Urinary bladder (tissue), 3 donors: ENCODE measurements at regions not wholly inside any gene's neighbourhood (a gene's known extent, or its start where the extent isn't known, plus 50 kb on each side); places are given as distances from the start of the nearest gene placed in this dataset.
"Not testable (repeated sequence)": the region's sequence is repeated elsewhere in the genome, so short reads cannot be mapped to it uniquely, and the experiment has no call there.

ENCODE experiments used
- DNase-seq: peaks from one replicate; pipeline ENCODE4 v3.0.0-alpha.2; 2015; ENCODE audit errors: extremely low spot score
- H3K27ac ChIP-seq: one replicate; pipeline ENCODE4 v1.5.1; 2013; ENCODE audit warnings: low read depth, mild to moderate bottlenecking, moderate library complexity
- H3K36me3 ChIP-seq: one replicate; pipeline ENCODE4 v1.6.1; 2013; ENCODE audit warnings: mild to moderate bottlenecking, moderate library complexity; ENCODE audit not compliant: insufficient read depth
- H3K4me1 ChIP-seq: one replicate; pipeline ENCODE4 v1.6.1; 2013; ENCODE audit warnings: mild to moderate bottlenecking, moderate library complexity; ENCODE audit not compliant: insufficient read depth
- H3K4me3 ChIP-seq: one replicate; pipeline ENCODE4 v1.5.1; 2013; ENCODE audit warnings: low read depth, low read length
- WGBS: extraction: QIAGEN DNeasy Blood & Tissue Kit; methylation state at CpG from one replicate; pipeline ENCODE4 v1.1.7; 2013; 5-methylcytosine and 5-hydroxymethylcytosine counted together
- donor health status: healthy with polysubstance abuse.
- donor health status: healthy.

DNA sequence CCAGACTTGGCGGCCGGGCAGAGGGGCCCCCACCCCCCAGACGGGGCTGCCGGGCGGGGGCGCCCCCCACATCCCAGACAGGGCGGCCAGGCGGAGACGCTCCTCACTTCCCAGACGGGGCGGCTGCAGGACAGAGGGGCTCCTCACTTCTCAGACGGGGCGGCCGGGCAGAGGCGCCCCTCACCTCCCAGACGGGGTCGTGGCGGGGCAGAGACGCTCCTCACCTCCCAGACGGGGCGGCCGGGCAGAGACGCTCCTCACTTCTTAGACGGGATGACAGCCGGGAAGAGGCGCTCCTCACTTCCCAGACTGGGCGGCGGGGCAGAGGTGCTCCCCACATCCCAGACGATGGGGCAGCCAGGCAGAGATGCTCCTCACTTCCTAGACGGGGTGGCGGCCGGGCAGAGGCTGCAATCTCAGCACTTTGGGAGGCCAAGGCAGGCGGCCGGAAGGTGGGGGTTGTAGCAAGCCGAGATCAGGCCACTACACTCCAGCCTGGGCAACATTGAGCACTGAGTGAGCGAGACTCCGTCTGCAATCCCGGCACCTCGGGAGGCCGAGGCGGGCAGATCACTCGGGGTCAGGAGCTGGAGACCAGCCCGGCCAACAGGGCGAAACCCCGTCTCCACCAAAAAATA is 79.0 kb upstream of the TBX5 start:
- not testable (repeated sequence) for H3K36me3 ChIP-seq, H3K4me3 ChIP-seq, DNase-seq, H3K27ac ChIP-seq, H3K4me1 ChIP-seq
- WGBS: 92% methylated on average over 45 of the region's 45 CpGs

DNA sequence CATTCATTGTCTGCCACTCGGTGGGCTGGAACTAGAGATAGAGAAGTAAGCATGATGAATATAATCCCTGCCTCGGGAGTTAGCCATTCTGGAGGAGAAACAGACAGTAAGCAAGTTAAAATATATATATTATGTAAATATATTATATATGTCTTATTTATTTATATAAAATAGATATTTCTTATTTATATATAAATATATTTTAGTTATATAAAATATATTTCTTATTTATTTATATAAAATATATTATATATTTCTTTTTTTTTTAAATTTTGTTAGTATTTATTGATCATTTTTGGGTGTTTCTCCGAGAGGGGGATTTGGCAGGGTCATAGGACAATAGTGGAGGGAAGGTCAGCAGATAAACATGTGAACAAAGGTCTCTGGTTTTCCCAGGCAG is 78.1 kb upstream of the TBX5 start:
- 55% methylated on average over 3 of the region's 3 CpGs for WGBS
- no peak for DNase-seq
- H3K27ac ChIP-seq: no peak overlapping the region
- H3K36me3 ChIP-seq: no peaks in the 10 kb centered on the region
- H3K4me1 ChIP-seq: no peaks in the 10 kb centered on the region
- H3K4me3 ChIP-seq: no peak overlapping the region

DNA sequence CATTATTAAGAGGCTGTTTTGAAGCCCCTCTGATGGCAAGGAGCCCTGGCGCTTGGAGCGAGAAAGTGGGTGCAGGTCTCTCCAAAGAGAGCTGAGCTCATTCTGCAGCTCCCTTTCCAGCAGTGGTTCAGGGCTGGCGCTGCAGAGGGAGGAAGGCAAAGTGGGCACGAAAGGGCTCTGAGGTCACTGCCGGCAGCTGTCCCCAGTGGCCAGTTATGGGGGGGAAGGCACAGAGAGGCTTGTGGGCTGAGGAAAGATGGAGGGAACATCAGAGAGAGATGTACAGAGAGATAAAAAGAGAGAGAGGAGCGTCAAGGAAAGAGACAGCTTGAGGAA is 75.2 kb upstream of the TBX5 start:
- Histone ChIP-seq H3K4me3 (no peak overlapping the region), H3K27ac (no peak overlapping the region), H3K36me3 (no peaks in the 10 kb centered on the region), H3K4me1 (no peaks in the 10 kb centered on the region)
- no peak for DNase-seq
- 14% methylated on average over 6 of the region's 6 CpGs for WGBS

DNA sequence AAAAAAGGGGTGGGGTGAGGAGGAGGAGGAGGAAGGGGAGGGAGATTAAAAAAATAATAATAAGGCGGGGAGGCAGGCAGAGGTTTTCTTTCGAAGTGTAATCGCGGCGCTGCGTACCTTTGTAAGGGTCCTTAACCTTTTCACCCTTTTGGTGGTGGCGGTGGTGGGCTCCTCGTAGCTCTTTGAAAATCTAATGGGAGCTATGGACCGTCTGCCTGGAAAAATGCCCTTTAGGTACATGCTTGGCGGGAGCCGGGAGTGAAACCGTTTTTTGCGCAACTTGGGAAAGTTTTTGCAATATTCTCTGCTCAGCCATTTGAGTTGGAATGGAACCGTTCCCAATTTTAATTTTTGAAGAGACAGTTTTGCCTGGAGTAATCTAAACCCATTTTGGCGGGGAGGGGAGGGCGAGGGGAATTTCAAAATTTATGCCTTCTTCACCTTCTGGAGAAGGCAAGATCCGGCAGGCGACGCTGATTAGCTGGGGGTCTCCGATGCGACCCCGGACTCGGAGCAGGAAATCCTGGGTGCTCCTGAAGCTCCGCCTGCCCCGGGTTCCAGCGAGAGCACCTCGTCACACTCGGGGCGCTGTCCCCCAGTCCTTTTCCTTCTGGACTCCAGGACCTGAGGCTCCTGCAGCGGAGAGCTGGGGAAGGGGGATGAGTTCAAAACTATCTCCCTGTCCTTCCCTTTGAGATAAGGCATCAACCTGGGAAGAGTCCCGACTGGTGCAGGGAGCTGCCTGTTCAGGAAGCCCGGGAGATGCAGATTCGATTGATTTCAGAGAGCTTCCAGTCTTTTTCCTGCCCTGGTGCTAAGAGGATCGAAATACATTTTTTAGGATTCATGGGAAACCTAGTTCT is 74.6 kb upstream of the TBX5 start:
- 5% methylated on average over 34 of the region's 34 CpGs for WGBS
- Histone ChIP-seq H3K4me3 (peak overlapping the region; percentile 23), H3K27ac (no peak overlapping the region), H3K4me1 (no peaks in the 10 kb centered on the region), H3K36me3 (no peaks in the 10 kb centered on the region)
- DNase-seq: no peak

DNA sequence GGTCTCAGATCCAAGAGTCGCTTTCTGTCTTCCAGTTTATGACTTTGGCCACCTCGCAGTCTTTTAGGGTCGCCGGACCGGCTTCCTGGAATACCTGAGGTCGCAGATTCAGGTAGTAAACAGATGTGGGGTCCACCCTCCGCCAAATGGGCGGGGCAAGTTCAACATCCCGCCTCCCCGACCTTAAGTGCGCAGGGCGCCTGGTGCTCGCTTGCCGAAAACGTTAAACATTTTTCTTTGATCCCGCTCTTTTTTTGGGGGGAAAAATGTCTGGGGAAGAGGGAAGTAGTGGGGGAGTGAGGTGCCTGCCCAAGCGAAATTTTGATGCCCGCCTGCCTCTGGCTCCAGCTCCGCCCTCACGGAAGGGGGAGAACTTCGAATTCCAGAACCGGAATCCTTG is 73.9 kb upstream of the TBX5 start:
- 5% methylated on average over 22 of the region's 22 CpGs for WGBS
- no peak for DNase-seq
- peak overlapping the region; percentile 23 for H3K4me3 ChIP-seq

DNA sequence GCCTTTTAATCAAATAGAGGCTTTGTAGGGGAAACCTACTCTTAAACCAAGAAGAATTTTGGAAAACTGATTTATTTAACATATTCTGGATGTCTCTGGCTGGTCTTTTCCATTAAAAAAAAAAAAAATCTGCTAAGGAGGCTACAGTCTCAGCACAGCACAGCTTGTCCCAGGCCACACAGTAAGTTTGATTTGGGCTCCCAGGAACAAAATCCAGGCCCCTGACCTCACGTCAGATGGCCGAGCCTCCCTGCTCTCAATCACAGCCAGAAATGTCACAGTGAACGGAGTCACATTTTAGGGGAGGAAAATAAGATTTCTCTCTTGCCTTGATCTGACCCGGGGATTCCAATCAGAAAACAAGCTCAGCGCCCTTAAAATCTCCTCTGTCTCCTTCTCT is 72.9 kb upstream of the TBX5 start:
- no peaks in the 10 kb centered on the region for H3K36me3 ChIP-seq
- H3K4me1 ChIP-seq: no peaks in the 10 kb centered on the region
- H3K4me3 ChIP-seq: no peak overlapping the region
- 50% methylated on average over 5 of the region's 5 CpGs for WGBS
- DNase-seq: no peak
- H3K27ac ChIP-seq: no peak overlapping the region

More for the DNA sequence above, 73.9 kb upstream of the TBX5 start:
- Histone ChIP-seq H3K27ac (no peak overlapping the region), H3K4me1 (no peaks in the 10 kb centered on the region), H3K36me3 (no peaks in the 10 kb centered on the region)

DNA sequence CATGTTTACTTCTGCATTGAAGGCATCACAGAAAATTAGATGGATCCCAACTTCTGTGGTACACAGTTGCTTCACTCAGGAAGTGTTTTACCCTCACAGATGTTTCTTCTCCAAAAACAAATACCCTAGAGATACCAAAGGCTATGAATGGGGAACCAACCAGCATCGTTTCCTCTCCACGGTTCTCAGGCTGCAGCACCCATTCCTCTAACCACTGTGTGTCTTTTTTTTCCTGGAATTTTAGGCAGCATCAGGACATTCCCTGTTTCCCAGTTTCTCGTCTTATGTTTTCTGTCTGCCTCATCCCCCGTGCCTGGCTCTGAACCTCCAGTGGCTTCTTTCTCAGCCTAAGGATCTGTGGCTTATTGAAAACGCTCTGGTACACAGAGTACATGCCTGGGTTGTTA is 72.0 kb upstream of the TBX5 start:
- Histone ChIP-seq H3K4me1 (no peaks in the 10 kb centered on the region), H3K4me3 (no peak overlapping the region), H3K27ac (no peak overlapping the region), H3K36me3 (no peaks in the 10 kb centered on the region)
- WGBS: 19% methylated on average over 5 of the region's 5 CpGs
- DNase-seq: no peak

DNA sequence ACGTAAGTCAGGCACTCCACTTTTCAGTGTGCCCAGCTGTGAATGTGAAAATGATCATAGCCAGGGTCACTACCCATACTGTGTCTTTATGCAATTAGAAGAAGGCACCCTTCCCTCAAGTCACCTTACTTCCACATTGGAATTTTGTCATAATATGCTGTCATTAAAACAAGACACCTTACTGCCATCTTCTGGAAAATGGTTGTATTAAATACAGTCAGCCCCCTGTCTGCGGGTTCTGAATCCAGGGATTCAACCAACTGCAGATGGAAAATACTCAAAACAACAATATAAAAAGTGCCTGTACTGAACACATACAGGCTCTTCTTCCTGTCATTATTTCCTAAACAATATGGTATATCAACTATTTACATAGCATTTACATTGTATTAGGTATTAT is 70.2 kb upstream of the TBX5 start:
- 43% methylated on average over 2 of the region's 2 CpGs for WGBS
- H3K36me3 ChIP-seq: no peaks in the 10 kb centered on the region
- DNase-seq: no peak
- no peak overlapping the region for H3K4me3 ChIP-seq
- H3K27ac ChIP-seq: no peak overlapping the region
- no peaks in the 10 kb centered on the region for H3K4me1 ChIP-seq

DNA sequence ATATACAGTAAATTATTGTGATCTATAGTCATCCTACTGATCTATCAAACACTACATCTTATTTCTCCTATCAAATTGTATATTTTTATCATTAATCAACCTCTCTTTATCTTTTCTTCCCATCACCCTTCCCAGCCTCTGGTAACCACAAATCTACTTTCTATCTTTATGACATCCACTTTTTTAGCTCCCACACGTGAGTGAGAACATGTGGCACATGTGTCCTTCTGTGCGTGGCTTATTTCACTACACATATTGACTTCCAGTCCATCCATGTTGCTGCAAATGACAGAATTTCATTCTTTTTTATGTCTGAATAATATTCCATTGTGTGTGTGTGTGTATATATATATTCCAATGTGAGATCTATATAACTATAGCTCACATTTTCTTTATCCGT is 67.8 kb upstream of the TBX5 start:
- Histone ChIP-seq H3K4me1 (no peaks in the 10 kb centered on the region), H3K27ac (no peak overlapping the region), H3K36me3 (no peaks in the 10 kb centered on the region), H3K4me3 (no peak overlapping the region)
- 64% methylated on average over 3 of the region's 3 CpGs for WGBS
- DNase-seq: no peak

DNA sequence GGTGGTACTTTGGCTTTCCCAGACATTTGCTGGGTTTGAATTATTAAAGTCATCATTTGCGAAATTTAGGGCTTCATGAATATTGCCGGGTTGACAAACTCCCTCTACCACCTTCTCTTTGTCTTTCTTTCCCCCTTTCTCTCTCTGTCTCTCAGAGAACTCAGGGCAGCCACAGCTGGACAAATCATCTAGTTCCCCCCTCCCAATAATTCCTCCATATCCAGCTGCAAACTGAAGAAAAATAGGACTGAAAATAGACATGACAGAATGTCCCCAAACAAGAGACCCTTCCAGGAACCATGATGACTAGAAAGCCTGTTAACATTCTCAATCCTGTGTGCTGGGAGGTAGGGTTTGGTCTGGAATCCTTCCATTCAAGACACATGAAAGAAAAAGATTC is 67.1 kb upstream of the TBX5 start:
- 59% methylated on average over 2 of the region's 2 CpGs for WGBS
- Histone ChIP-seq H3K4me1 (no peaks in the 10 kb centered on the region), H3K27ac (no peak overlapping the region), H3K4me3 (no peak overlapping the region), H3K36me3 (no peaks in the 10 kb centered on the region)
- DNase-seq: no peak

DNA sequence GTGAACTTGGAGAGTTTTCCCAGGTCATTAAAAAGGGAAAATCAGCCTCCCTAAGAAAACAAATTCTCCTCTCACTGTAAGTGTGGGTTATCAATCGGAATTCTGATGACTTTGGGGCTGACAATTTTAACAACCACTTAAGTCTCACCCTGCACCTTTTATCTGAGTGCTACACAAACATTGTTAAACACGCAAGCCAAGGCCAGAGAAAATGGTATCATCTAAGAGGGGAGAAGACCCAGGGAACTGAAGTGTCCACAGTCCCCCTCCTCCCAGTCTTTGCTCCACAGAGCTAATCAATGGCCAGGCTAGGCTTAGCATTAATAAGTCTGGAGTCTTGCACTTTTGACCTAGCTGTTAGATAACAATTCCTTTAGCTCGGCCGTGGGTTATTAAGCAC is 51.7 kb upstream of the TBX5 start:
- Histone ChIP-seq H3K4me1 (no peaks in the 10 kb centered on the region), H3K27ac (no peak overlapping the region), H3K4me3 (no peak overlapping the region), H3K36me3 (no peaks in the 10 kb centered on the region)
- WGBS: 24% methylated on average over 4 of the region's 4 CpGs
- no peak for DNase-seq
